ENCODE measurements at regions not wholly inside any gene's neighbourhood (a gene's known extent, or its start where the extent isn't known, plus 50 kb on each side); places are given as distances from the start of the nearest gene placed in this dataset.

GRCh38 chr2:128543036-128543435 lies 224.4 kb upstream of the HS6ST1 start:
- TF ChIP-seq CTCF (conservative IDR thresholded peaks at IDR 0.05; ENCODE audit: low read depth, low read length) (no peak), EZH2 (IDR thresholded peaks at IDR 0.05; ENCODE audit: borderline replicate concordance, low read depth, low read length, poor library complexity, severe bottlenecking) (no peak)

All from A673 (cell line).